Astrocyte (in vitro differentiated cells and primary cell): ENCODE measurements at regions not wholly inside any gene's neighbourhood (a gene's known extent, or its start where the extent isn't known, plus 50 kb on each side); places are given as distances from the start of the nearest gene placed in this dataset.
"Not testable (repeated sequence)": the region's sequence is repeated elsewhere in the genome, so short reads cannot be mapped to it uniquely, and the experiment has no call there.

Experiments
- EZH2 ChIP-seq: IDR thresholded peaks from 2 replicates; pipeline ENCODE4 v1.6.1; 2012; ENCODE audit warnings: mild to moderate bottlenecking, low read length, inconsistent platforms; ENCODE audit not compliant: insufficient read depth
- TF ChIP-seq, protein P1 (sequence below): IDR thresholded peaks from 2 replicates; pipeline ENCODE4 v1.5.1; 2011; ENCODE audit warnings: low read depth, mild to moderate bottlenecking, inconsistent platforms, low read length, moderate library complexity; ENCODE audit not compliant: insufficient read depth

DNA sequence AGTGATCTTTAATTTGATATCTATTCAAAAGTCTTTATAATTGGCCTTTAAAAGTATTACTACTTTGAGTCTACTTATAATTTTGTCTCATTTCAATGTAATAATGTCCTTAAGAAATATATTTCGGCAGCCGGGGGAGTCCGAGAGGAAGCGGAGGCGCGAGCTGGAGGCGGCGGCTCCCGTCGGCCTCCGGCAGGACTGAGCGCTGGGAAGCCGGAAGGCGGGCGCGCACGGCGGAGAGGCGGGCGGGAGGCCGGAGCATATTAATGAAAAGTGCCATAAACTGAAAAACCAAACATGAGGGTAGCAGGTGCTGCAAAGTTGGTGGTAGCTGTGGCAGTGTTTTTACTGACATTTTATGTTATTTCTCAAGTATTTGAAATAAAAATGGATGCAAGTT, 75.7 kb downstream of the DDX53 start:
- TF ChIP-seq, protein P1, sequence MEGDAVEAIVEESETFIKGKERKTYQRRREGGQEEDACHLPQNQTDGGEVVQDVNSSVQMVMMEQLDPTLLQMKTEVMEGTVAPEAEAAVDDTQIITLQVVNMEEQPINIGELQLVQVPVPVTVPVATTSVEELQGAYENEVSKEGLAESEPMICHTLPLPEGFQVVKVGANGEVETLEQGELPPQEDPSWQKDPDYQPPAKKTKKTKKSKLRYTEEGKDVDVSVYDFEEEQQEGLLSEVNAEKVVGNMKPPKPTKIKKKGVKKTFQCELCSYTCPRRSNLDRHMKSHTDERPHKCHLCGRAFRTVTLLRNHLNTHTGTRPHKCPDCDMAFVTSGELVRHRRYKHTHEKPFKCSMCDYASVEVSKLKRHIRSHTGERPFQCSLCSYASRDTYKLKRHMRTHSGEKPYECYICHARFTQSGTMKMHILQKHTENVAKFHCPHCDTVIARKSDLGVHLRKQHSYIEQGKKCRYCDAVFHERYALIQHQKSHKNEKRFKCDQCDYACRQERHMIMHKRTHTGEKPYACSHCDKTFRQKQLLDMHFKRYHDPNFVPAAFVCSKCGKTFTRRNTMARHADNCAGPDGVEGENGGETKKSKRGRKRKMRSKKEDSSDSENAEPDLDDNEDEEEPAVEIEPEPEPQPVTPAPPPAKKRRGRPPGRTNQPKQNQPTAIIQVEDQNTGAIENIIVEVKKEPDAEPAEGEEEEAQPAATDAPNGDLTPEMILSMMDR = not testable (repeated sequence)
- TF ChIP-seq EZH2 = not testable (repeated sequence)
